CD4-positive, alpha-beta T cell treated with Interleukin-12 subunit alpha and Interleukin-12 subunit beta, for 1 hour (primary cell): ENCODE measurements at regions not wholly inside any gene's neighbourhood (a gene's known extent, or its start where the extent isn't known, plus 50 kb on each side); places are given as distances from the start of the nearest gene placed in this dataset.
"Not testable (repeated sequence)": the region's sequence is repeated elsewhere in the genome, so short reads cannot be mapped to it uniquely, and the experiment has no call there.

Experiments used
- DNase-seq: peaks from one replicate; pipeline ENCODE4 v3.0.0-alpha.2; 2020

- no peak for DNase-seq
Measured at GRCh38 chr2:144114760-144115159, 405.2 kb downstream of the ZEB2 start.

GRCh38 chr2:144111437-144111836 lies 408.5 kb downstream of the ZEB2 start:
- DNase-seq, result no peak

- DNase-seq, result not testable (repeated sequence)
Measured at GRCh38 chr2:144106104-144106503, 413.8 kb downstream of the ZEB2 start.

DNA sequence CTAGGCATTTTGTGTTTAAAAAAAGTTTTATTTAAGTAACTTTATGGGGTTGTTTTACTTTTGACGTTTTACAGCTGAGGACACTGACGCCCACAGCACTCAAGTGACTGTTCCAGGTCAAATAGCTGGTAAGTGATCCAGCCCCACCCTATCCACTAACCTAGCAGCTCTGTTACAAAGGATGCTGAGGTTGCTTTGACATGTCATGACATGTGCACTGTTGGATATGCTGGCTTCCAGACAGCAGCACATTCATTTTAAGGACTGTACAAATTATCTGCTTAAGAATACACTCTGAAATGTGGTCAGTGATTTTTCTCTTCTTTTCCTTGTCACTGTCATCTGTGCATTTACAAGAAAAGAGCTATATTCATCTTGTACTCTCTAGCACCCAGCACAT lies 417.5 kb downstream of the ZEB2 start:
- no peak for DNase-seq

DNA sequence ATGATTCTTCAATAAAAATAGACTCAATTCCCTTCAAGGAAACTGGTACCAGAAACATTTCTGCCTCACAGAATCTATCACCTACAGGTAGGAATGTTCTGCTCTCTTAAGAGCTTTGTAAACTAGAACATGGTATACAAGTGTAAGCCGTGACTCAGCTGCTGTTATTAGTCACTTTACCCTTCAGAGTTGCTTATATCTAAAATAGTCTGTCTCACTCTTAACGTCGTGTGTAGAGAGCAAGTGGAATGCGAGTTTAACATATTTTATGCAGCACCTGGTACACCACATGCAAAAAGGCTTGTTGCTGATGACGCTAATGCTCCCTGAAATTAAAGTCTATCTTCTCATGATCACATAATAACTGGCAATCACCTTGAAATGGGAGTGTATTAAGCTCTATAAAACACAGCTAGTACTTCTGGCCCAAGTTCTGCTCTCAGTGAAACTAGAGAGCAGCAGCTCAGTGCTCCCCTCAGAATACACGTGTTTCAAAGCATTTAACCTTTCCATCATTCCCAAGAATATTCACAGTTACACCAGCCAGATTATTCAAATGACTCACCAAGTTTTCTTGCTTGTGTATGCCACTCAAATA lies 420.0 kb downstream of the ZEB2 start:
- no peak for DNase-seq

DNA sequence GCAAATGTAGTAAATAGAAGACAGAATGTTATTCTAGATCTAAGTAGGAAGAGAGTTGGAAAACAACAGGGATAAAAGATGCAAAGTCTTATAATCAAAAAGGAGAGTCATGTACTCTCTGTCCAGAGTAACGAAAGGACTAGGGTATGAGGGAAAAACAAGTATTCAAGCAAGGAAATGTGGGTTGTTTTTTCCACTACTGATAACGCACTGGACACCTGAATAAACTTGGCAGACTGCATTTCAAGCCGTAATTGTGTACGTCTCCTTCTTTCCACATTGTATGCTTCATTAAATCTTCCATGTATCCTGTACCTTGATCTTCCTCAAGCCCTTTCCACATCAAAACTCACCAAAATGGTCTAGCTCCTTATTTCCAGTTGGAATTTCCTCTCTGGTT lies 420.6 kb downstream of the ZEB2 start:
- DNase-seq, result no peak

- DNase-seq, result no peak
Measured at GRCh38 chr2:144097440-144098225, 422.3 kb downstream of the ZEB2 start.

DNA sequence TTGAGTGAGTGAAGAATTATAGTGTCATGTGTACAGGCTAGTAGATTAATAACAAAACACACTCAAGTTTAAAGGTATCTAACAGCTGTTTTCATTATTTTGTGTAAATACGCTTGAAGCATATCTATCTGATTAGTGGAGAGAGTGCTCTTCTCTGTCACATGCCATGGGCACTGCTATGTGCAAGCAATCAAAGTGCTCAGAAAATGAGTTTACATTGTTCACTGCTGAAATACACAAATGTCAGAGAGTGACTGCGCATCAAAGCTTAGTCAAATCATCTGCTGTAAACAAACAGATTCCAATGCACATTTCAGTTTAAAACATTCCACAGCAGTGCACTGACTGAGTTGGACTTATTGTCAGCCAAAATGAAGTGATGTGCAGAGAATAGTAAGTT lies 423.4 kb downstream of the ZEB2 start:
- no peak for DNase-seq

- DNase-seq, result no peak
Measured at GRCh38 chr2:144094408-144095151, 425.3 kb downstream of the ZEB2 start.

DNA sequence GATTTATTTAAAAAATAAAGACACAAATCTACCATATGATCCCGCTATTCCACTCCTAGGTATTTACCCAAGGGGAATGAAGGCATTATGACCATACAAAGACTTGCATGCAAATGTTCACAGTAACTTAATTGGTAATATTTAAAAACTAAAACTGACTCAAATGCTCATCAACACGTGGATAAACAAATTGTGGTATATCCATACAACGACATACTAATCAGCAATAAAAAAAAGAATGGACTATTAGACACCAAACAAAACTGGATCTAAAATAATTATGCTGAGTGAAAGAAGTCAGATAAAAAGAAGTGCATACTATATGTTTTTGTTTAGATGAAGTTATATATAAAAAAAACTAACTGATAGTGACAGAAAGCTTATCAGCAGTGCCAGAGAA lies 428.3 kb downstream of the ZEB2 start:
- DNase-seq, result no peak

GRCh38 chr2:144088863-144089262 lies 431.1 kb downstream of the ZEB2 start:
- DNase-seq, result no peak

DNA sequence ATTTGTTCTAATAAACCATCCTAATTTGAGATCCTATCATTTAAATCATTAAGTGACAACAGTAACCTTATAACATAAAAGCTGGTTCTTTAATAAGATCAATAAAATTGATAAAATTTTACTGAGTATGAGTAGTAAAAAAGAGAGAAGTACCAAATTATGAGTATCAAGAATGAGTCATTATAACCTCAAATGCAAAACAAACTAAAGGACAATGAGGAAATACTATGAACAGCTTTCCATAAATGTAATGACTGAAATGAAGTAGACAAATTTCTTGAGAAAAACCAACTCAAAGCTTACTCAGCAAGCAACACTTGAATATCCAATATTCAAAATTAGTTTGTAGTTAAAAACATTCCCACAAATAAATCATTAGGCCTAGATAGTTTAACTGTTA lies 433.0 kb downstream of the ZEB2 start:
- DNase-seq, result no peak

DNA sequence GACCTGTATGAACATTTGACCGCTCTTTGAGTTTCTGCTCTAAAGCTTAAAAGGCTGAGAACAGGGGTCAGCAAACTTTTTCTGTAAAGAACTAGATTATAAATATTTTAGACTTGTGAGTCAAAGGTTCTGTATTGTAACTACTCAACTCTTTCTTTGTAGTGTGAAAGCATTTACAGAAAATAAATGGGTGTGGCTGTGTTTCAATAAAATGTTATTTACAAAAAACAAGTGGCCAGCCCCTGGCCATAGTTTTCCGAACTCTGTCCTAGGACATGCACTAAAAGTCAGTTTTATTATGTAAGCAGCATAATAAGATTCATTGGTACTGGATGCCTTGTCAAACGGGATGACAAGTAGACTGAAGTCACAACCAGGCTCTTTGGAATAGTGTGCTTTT lies 434.9 kb downstream of the ZEB2 start:
- no peak for DNase-seq

DNA sequence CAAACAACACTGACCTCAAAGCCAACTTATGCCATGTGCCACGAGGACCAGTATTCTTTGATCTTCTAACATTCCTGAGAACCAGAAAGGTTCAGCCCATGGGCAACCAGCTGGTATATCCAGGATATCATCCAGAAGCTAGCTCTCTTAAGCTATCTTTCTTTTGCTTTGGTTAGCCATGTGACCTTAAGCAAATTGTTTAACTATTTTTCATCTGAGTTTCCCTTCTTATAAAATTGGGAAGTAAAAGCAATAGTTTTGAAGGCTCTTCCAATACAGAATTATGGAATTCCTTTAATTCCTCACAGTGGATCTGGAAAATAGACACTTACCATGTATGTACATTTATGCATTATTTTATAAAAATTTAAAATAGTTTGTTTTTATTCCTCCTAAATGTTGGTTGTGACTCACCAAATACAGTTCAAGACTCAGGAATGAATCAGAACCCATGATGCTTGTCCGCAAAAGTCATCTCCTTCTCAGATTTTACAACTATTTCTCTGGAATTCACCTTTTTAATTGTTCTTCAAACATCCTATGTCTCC lies 435.7 kb downstream of the ZEB2 start:
- DNase-seq, result no peak

DNA sequence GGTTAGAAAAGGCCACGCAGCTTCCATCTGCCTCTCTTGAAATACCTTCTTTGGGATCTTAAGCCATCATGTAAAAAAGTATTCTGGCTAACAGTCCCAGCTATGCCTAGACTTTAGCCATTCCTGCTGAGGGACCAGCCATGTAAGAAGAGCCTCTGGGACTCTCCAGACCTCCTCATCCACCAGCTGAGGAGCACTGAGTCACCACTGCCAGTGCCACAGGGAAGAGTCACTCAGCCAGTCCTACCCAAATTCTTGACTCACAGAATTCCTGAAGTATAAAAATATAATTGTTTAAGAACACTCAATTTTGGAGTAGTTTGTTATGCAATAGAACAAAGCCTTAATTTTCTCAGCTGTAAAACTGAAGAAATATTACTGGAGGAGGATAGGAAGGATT lies 436.7 kb downstream of the ZEB2 start:
- DNase-seq, result no peak

DNA sequence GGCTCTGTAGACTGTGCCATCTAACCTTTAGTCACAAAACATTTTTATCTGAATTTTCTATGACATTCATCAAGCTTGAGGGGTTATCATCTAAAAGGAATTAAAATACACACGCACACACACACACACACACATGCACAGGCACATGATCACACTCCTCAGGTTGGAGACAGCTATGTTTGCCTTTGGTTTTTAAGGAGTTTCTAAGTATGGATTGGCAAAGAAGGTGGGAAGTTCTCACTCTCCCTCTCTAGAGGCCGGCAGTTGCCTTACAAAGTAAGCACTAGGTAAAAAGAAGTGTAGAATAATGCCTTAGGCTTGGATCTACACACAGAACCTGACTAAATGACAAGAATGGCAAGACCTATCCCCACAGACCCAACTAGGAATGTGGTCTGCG lies 437.1 kb downstream of the ZEB2 start:
- no peak for DNase-seq

- DNase-seq, result no peak
Measured at GRCh38 chr2:144082327-144082726, 437.6 kb downstream of the ZEB2 start.

DNA sequence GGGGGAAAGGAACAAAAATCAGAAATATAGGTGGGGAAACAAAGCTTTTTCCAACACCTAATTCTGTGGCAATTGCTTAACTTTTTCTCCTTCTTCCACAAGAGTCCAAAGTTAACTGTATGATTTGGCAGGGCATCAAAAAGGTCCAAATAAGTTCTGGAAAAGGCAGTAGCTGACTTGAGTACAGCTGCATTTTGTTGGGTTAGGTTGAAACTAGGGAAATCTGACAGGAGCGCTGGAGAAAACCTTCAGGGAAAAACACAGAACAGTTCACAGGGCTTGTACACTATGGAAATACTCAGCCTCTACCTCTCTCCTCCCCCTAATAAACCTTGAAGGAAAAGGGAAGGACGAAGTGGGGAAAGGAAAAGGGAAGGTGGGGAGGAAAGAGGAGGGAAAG lies 438.6 kb downstream of the ZEB2 start:
- DNase-seq, result no peak

DNA sequence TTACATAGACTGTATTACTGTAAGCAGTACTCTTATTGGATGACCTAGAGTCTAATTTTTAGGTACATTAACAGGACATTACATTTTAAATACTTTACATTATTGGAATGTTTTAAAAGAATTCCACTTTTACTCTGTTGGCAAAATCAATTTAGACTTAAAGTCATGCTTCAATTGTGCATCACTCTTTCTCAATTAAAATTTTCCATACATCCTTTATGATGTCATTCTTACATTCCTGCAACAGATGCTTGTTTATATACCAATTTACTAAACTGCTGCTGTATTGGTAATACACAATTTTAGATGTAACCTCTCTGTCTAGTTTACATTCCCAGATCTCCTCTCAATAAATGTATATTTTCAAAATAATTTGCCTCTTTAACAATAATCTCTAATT lies 440.1 kb downstream of the ZEB2 start:
- no peak for DNase-seq

GRCh38 chr2:144078802-144079724 lies 440.9 kb downstream of the ZEB2 start:
- no peak for DNase-seq

DNA sequence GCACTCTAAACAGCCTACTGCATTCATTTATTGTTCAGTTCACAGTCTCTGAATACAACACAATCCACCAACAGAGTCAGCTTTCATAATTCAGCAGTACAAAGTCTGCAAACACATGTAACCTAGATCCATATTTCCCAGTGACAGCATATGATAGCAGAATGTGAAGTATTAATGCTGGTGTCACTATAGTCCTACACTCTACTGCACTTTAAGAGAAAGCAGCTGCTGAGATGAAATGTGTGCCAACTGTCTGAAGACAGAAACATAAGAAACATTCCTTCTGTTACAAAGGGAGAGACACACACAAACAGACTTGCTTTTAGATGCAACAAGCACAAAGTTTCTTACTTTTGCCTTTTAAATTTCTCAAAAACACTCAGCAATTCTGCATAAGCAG lies 441.8 kb downstream of the ZEB2 start:
- no peak for DNase-seq

- no peak for DNase-seq
Measured at GRCh38 chr2:144074450-144074849, 445.5 kb downstream of the ZEB2 start.

DNA sequence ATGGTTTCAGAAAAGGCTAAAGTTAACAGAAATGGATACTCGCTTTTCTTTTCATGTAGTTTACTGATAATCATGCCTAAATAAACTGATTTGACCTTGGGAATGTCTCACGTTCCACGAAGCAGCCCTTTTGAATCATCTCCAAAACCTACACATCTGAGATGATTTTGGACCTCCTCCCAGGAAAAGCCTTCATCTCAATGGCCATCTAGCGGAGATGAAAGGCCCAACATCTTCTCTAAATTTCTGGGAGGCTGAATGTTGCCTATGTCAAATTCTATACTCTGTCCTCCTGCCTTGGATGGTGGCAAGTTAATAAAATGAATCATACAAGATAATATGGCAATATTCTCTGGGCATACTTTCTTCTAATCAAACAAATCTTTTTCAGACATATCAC lies 448.5 kb downstream of the ZEB2 start:
- DNase-seq, result no peak
